ENCODE measurements at regions not wholly inside any gene's neighbourhood (a gene's known extent, or its start where the extent isn't known, plus 50 kb on each side); places are given as distances from the start of the nearest gene placed in this dataset.

- no peaks in the 10 kb centered on the region for H3K36me3 Mint-ChIP-seq (ENCODE audit: low read depth)
- no peak for TF ChIP-seq CTCF (conservative IDR thresholded peaks at IDR 0.05)
- no peak overlapping the region for H3K27ac Mint-ChIP-seq
- H3K9me3 Mint-ChIP-seq: peaks cover 2% of the 10 kb centered on the region
- H3K27me3 Mint-ChIP-seq (ENCODE audit: insufficient read depth): peaks cover 4% of the 10 kb centered on the region
- Histone ChIP-seq H3K9ac (ENCODE audit: extremely low read depth, low read length, poor library complexity, severe bottlenecking) (no peak overlapping the region), H3K4me1 (ENCODE audit: control insufficient read depth, insufficient read depth, low read length) (no peaks in the 10 kb centered on the region), H3K4me3 (ENCODE audit: low read length) (no peak overlapping the region), H3K36me3 (ENCODE audit: control insufficient read depth, insufficient read depth, low read length) (no peaks in the 10 kb centered on the region), H3K27me3 (ENCODE audit: control insufficient read depth, insufficient read depth, low read length, poor library complexity, severe bottlenecking) (no peaks in the 10 kb centered on the region), H3K27ac (ENCODE audit: low read depth, low read length) (no peak overlapping the region), H3K9me3 (ENCODE audit: control insufficient read depth, low read length) (no peaks in the 10 kb centered on the region)
- peaks cover 26% of the 10 kb centered on the region for H3K4me1 Mint-ChIP-seq
- no peak overlapping the region for H3K4me3 Mint-ChIP-seq
- WGBS, 2 experiments (ENCODE audit: insufficient coverage in 1 of 2, insufficient read length in 1 of 2): 94 to 100% methylated on average over 1 of the region's 1 CpG
- DNase-seq: no peak
These were observed 550.5 kb downstream of the PLPP3 start for GRCh38 chr1:56028911-56029310.

- Histone ChIP-seq H3K9ac (ENCODE audit: extremely low read depth, low read length, poor library complexity, severe bottlenecking) (no peak overlapping the region), H3K9me3 (ENCODE audit: control insufficient read depth, low read length) (no peaks in the 10 kb centered on the region), H3K4me1 (ENCODE audit: control insufficient read depth, insufficient read depth, low read length) (no peaks in the 10 kb centered on the region), H3K4me3 (ENCODE audit: low read length) (no peak overlapping the region), H3K36me3 (ENCODE audit: control insufficient read depth, insufficient read depth, low read length) (no peaks in the 10 kb centered on the region), H3K27me3 (ENCODE audit: control insufficient read depth, insufficient read depth, low read length, poor library complexity, severe bottlenecking) (no peaks in the 10 kb centered on the region), H3K27ac (ENCODE audit: low read depth, low read length) (no peak overlapping the region)
- H3K36me3 Mint-ChIP-seq (ENCODE audit: low read depth): no peaks in the 10 kb centered on the region
- 85 to 100% methylated on average over 1 of the region's 1 CpG for WGBS, 2 experiments (ENCODE audit: insufficient coverage in 1 of 2, insufficient read length in 1 of 2)
- TF ChIP-seq CTCF (conservative IDR thresholded peaks at IDR 0.05): no peak
- no peak overlapping the region for H3K27ac Mint-ChIP-seq
- peaks cover 4% of the 10 kb centered on the region for H3K9me3 Mint-ChIP-seq
- H3K4me3 Mint-ChIP-seq: no peak overlapping the region
- no peak for DNase-seq
- peaks cover 4% of the 10 kb centered on the region for H3K27me3 Mint-ChIP-seq (ENCODE audit: insufficient read depth)
- H3K4me1 Mint-ChIP-seq: peaks cover 26% of the 10 kb centered on the region
These were observed 551.1 kb downstream of the PLPP3 start for GRCh38 chr1:56028244-56028643.

- Histone ChIP-seq H3K27me3 (ENCODE audit: control insufficient read depth, insufficient read depth, low read length, poor library complexity, severe bottlenecking) (no peaks in the 10 kb centered on the region), H3K4me1 (ENCODE audit: control insufficient read depth, insufficient read depth, low read length) (no peaks in the 10 kb centered on the region), H3K27ac (ENCODE audit: low read depth, low read length) (no peak overlapping the region), H3K36me3 (ENCODE audit: control insufficient read depth, insufficient read depth, low read length) (no peaks in the 10 kb centered on the region), H3K9ac (ENCODE audit: extremely low read depth, low read length, poor library complexity, severe bottlenecking) (no peak overlapping the region), H3K4me3 (ENCODE audit: low read length) (no peak overlapping the region), H3K9me3 (ENCODE audit: control insufficient read depth, low read length) (no peaks in the 10 kb centered on the region)
- DNase-seq: no peak
- Mint-ChIP-seq H3K27me3 (ENCODE audit: insufficient read depth) (peaks cover 6% of the 10 kb centered on the region), H3K4me1 (peaks cover 20% of the 10 kb centered on the region), H3K4me3 (no peak overlapping the region), H3K36me3 (ENCODE audit: low read depth) (no peaks in the 10 kb centered on the region), H3K9me3 (peaks cover 9% of the 10 kb centered on the region), H3K27ac (no peak overlapping the region)
- TF ChIP-seq CTCF (conservative IDR thresholded peaks at IDR 0.05): no peak
- 93 to 100% methylated on average over 2 to 3 of the region's 3 CpGs for WGBS, 2 experiments (ENCODE audit: insufficient coverage in 1 of 2, insufficient read length in 1 of 2)
These were observed 553.4 kb downstream of the PLPP3 start for GRCh38 chr1:56025942-56026341.

Measured in endodermal cell (in vitro differentiated cells).